GM18520 (cell line): ENCODE measurements at regions not wholly inside any gene's neighbourhood (a gene's known extent, or its start where the extent isn't known, plus 50 kb on each side); places are given as distances from the start of the nearest gene placed in this dataset.
"Not testable (repeated sequence)": the region's sequence is repeated elsewhere in the genome, so short reads cannot be mapped to it uniquely, and the experiment has no call there.

Experiments used
- ATAC-seq: cut with Tn5 transposase; IDR thresholded peaks from one replicate; pipeline ENCODE4 v1.9.1; 2021; ENCODE audit not compliant: unreplicated experiment

- no peak for ATAC-seq
Observed at GRCh38 chr6:26173836-26174145, 86.6 kb downstream of the HFE start.

- ATAC-seq: no peak
Observed at GRCh38 chr6:26175033-26175427, 87.8 kb downstream of the HFE start.

- ATAC-seq: no peak
Observed at GRCh38 chr6:26175428-26176181, 88.4 kb downstream of the HFE start.

- no peak for ATAC-seq
Observed at GRCh38 chr6:26179675-26180074, 92.4 kb downstream of the HFE start.

GRCh38 chr6:26180346-26180745, 93.1 kb downstream of the HFE start:
- ATAC-seq: no peak

- ATAC-seq: no peak
Observed at GRCh38 chr6:26183237-26183580, 96.0 kb downstream of the HFE start.

- ATAC-seq: no peak
Observed at GRCh38 chr6:26183581-26184366, 96.5 kb downstream of the HFE start.

- no peak for ATAC-seq
Observed at GRCh38 chr6:26184367-26184891, 97.2 kb downstream of the HFE start.

- no peak for ATAC-seq
Observed at GRCh38 chr6:26185004-26185403, 97.8 kb downstream of the HFE start.

- ATAC-seq: no peak
Observed at GRCh38 chr6:26185802-26186201, 98.6 kb downstream of the HFE start.

GRCh38 chr6:26186652-26187051, 99.4 kb downstream of the HFE start:
- ATAC-seq: no peak

- ATAC-seq: no peak
Observed at GRCh38 chr6:26187292-26187691, 100.1 kb downstream of the HFE start.

GRCh38 chr6:26187981-26188635, 100.9 kb downstream of the HFE start:
- no peak for ATAC-seq

- not testable (repeated sequence) for ATAC-seq
Observed at GRCh38 chr6:26191512-26191911, 104.3 kb downstream of the HFE start.

- ATAC-seq: no peak
Observed at GRCh38 chr6:26193467-26194328, 106.5 kb downstream of the HFE start.

GRCh38 chr6:26194329-26194701, 107.1 kb downstream of the HFE start:
- ATAC-seq: no peak

GRCh38 chr6:26194816-26195375, 107.7 kb downstream of the HFE start:
- no peak for ATAC-seq

- peak; percentile 21 for ATAC-seq
Observed at GRCh38 chr6:26195376-26195923, 108.2 kb downstream of the HFE start.

- ATAC-seq: no peak
Observed at GRCh38 chr6:26195924-26196845, 109.0 kb downstream of the HFE start.
